ENCODE measurements at regions not wholly inside any gene's neighbourhood (a gene's known extent, or its start where the extent isn't known, plus 50 kb on each side); places are given as distances from the start of the nearest gene placed in this dataset.
"Not testable (repeated sequence)": the region's sequence is repeated elsewhere in the genome, so short reads cannot be mapped to it uniquely, and the experiment has no call there.

DNA sequence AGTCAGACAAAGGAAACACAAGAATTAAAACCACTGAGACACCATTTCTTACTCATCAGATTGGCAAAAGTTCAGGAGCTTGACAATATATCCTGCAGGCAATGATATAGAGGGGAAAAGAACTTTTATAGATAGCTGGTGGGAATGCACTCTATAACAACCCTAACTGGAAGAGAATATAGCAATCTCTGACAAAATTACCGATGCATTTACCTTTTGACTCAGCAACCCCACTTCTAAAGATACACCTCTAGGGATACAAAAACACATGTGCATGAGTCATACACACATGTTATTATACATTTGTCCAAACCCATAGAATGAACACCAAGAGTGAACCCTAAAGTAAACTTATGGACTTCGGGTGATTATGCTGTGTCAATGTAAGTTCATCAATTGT lies 79.4 kb upstream of the SRD5A2 start:
- TF ChIP-seq, protein P1, sequence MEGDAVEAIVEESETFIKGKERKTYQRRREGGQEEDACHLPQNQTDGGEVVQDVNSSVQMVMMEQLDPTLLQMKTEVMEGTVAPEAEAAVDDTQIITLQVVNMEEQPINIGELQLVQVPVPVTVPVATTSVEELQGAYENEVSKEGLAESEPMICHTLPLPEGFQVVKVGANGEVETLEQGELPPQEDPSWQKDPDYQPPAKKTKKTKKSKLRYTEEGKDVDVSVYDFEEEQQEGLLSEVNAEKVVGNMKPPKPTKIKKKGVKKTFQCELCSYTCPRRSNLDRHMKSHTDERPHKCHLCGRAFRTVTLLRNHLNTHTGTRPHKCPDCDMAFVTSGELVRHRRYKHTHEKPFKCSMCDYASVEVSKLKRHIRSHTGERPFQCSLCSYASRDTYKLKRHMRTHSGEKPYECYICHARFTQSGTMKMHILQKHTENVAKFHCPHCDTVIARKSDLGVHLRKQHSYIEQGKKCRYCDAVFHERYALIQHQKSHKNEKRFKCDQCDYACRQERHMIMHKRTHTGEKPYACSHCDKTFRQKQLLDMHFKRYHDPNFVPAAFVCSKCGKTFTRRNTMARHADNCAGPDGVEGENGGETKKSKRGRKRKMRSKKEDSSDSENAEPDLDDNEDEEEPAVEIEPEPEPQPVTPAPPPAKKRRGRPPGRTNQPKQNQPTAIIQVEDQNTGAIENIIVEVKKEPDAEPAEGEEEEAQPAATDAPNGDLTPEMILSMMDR (conservative IDR thresholded peaks at IDR 0.05; ENCODE audit: low read depth, low read length) = no peak
- DNase-seq (ENCODE audit: low read depth) = no peak

DNA sequence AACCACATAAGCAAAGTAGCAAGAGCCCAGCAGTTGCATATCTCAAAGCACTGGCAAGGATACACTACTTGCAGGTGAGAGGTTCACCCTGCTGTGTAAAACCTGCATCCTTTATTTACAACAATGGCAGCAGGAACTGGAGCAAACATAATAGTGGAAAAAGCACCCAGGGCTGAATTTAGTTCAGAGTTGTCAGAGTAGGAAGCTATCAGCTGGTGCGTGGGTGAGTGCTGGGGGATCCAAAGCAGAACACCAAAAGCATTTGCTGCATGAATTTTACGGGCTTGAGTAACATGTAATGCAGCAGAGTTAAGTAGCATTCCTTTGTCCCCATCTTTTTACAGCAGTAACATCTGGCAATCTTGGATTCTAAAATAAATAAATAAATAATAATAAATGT lies 73.5 kb upstream of the SRD5A2 start:
- no peak for DNase-seq (ENCODE audit: low read depth)
- H3K4me3 ChIP-seq (ENCODE audit: low read length) = no peak overlapping the region
- TF ChIP-seq, protein P1 (conservative IDR thresholded peaks at IDR 0.05; ENCODE audit: low read depth, low read length) = no peak

More for the DNA sequence above, 79.4 kb upstream of the SRD5A2 start:
- no peak overlapping the region for H3K4me3 ChIP-seq (ENCODE audit: low read length)

DNA sequence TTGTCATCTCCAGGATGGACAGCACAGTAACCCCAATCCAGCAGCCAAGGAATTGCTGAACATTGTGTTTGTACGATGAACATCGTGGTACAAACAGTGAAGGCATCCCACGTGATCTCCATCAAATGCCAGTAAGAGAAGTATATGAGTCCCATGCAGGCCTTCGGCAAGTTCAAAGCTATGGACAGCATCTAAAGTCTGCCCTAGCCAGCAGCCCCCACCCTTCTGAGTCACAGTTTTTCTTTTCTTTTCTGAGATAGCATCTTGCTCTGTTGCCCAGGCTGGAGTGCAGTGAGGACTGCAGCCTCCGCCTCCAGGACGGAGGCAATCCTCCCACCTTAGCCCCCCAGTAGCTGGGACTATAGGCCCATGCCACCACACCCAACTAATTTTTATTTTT lies 71.0 kb upstream of the SRD5A2 start:
- DNase-seq (ENCODE audit: low read depth) = no peak
- no peak overlapping the region for H3K4me3 ChIP-seq (ENCODE audit: low read length)
- TF ChIP-seq, protein P1 (conservative IDR thresholded peaks at IDR 0.05; ENCODE audit: low read depth, low read length) = no peak

DNA sequence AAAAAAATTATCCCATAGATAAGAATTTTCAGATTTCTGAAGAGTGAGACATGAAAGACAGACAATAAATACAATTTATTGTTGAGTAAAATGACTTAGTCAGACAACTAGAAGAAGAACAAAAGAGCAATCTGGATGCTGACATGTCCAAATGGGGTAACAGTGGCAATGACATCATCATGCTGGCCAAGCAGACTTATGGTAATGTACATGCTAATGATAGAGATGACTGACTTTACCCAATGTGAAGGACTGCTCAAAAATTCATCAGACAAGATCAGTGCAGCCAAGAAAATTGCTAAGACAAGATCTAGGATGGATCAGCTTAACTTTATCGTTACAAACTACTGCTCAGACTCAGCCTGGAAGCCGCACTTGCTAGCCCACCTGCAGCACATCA lies 70.5 kb upstream of the SRD5A2 start:
- H3K4me3 ChIP-seq (ENCODE audit: low read length) = no peak overlapping the region
- TF ChIP-seq, protein P1 (conservative IDR thresholded peaks at IDR 0.05; ENCODE audit: low read depth, low read length) = no peak
- DNase-seq (ENCODE audit: low read depth) = no peak

DNA sequence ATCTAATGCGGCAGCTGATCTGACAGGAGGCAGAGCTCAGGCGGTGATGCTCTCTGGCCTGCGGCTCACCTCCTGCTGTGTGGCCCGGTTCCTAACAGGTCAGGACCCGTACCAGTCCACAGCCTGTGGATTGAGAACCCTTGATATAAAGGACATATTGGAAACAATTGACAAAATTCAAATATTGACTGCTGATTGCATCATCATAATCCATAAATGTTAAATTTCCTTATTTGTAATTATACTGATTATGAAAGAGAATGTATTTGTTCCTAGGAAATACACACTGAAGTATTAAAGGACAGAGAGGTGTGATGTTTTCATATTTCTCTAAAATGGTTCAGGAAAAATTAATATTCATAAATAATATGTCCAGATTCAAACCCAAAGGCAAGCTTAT lies 63.8 kb upstream of the SRD5A2 start:
- H3K4me3 ChIP-seq (ENCODE audit: low read length) = no peak overlapping the region
- DNase-seq (ENCODE audit: low read depth) = no peak

DNA sequence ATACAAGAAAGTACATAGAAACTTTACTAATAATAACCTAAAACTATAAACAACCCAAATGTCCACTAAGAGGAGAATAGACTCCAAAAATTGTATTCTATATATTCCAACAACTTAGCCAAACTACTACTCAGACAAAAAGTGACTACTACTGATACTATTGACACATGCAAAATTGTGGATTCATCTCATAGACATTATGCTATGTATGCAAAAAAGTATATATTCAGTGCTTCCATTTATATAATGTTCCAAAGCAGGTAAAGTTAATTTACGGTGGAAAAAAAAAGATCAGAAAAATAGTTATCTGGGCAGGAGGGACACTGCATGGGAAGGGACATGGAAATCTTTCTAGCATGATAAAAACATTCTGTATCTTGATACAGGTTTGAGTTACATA lies 62.0 kb upstream of the SRD5A2 start:
- DNase-seq (ENCODE audit: low read depth) = no peak
- TF ChIP-seq, protein P1 (conservative IDR thresholded peaks at IDR 0.05; ENCODE audit: low read depth, low read length) = no peak
- H3K4me3 ChIP-seq (ENCODE audit: low read length) = no peak overlapping the region

More for the DNA sequence above, 63.8 kb upstream of the SRD5A2 start:
- TF ChIP-seq, protein P1 (conservative IDR thresholded peaks at IDR 0.05; ENCODE audit: low read depth, low read length) = no peak

DNA sequence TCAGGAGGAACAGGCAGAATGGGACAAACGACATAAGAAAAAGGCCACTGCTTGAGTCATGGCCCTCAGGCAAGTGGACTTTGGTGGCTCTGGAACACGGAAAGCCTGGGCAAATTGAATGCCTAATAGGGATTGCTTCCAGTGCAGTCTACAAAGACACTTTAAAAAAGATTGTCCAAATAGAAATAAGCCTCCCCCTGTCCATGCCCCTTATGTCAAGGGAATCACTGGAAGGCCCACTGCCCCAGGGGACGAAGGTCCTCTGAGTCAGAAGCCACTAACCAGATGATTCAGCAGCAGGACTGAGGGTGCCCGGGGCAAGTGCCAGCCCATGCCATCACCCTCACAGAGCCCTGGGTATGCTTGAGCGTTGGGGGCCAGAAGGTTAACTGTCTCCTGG lies 51.5 kb upstream of the SRD5A2 start:
- H3K4me3 ChIP-seq (ENCODE audit: low read length); DNase-seq (ENCODE audit: low read depth): not testable (repeated sequence)
